GM11168 (cell line): ENCODE measurements at regions not wholly inside any gene's neighbourhood (a gene's known extent, or its start where the extent isn't known, plus 50 kb on each side); places are given as distances from the start of the nearest gene placed in this dataset.
"Not testable (repeated sequence)": the region's sequence is repeated elsewhere in the genome, so short reads cannot be mapped to it uniquely, and the experiment has no call there.

ENCODE experiments used
- in situ Hi-C: fragments of 300-500 bp; cut with MboI; formaldehyde crosslinking; loops from one replicate; pipeline ENCODE4 v1.12.0; 2022; ENCODE audit warnings: low sequenced_read_pairs; ENCODE audit not compliant: unreplicated experiment

DNA sequence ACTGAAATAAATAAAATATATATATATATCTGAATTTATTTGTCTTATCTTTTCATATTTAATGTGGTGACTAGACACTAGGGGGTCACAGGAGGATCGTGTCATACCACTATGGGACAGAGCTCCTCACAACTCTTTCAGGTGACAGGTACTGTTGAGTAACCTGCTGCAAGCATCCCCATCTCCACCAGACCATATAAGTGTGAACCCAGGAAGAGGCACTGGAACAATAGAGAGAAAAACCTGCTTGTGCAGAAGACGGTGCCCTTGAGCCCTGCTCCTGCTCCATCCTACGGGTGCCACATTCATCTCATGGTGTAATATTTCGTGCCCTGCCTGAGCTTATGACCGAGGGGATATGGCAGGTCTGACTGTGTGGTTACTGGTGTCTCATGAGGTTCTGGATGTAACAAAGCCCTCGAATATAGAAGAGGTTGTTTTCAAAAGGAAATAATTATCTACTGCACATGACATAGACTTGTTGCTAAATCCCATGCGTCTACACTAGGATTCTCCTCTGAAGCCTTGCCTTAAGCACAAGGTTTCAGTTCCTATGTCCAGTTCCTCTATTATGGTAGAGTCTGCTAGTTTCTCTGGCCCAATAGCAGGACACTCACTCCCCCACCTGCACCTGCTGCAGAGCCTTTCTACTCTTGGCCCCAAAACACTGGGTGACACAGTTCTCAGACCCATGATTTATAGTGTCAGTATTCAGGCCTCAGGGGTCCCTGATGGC, 70.4 kb downstream of the GGTLC2 start:
- in situ Hi-C loops, result no loop called here

DNA sequence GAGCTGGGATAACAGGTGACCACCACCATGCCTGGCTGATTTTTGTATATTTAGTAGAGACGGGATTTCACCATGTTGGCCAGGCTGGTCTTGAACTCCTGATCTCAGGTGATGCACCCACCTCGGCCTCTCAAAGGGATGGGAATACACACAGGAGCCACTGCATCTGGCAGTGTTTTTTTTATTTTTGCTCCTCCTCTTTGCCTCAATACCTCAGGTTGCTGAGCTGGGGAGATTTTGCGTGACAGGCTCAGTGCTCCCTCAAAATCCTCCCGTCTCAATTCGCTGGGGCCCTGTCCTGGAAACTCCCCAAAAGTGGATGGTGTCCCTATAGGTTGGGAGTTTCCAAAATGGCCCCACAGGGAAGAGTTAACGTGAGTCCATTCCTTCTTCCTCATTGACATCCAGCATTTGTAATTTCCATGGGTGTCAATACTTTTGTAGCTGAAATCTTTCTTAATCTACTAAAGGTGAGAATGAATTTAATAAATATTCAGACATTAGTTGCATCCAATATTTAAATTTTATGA, 71.8 kb downstream of the GGTLC2 start:
- in situ Hi-C loops, result no loop called here

DNA sequence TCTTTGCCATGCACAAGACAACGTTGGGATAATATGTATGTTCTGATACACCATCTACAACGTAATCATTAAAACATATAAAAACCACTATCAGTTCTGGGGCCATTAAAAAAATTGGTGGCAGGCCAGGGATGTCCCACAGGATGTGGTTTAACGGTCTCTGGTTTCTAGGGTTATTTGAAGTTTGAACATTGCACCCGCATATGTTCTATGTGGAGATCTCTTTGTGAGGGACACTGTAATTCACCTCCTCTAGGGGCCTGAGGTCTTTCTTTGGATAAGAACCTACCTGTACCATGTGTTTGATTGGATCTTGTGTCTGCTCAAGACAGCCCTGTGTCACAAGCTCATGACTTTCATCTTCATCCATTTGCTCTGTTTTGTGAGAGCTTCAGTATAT, 73.2 kb downstream of the GGTLC2 start:
- in situ Hi-C loops, result no loop called here

DNA sequence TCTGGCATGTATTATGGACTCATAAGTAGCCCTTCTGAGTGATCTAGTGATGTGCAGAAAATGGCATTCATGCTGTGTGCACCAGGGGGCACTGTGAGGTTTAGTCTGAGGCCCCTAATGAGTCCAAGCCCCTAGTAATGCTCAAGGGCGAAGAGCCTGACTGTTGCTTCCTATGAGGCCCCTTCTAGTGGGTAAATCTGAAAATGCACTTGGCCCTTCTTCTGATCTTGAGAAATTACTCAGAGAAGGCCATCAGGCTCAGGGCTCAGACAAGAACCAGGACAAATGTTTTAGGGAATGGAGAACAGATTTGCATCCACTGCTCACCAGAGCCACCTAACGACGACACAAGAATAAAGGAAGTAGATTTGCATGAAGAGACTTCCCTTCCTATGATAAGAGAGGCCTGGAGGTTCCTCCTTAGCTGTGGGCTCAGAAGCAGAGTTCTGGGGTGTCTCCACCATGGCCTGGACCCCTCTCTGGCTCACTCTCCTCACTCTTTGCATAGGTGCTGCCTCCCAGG, 75.8 kb downstream of the GGTLC2 start:
- in situ Hi-C loops, result no loop called here

DNA sequence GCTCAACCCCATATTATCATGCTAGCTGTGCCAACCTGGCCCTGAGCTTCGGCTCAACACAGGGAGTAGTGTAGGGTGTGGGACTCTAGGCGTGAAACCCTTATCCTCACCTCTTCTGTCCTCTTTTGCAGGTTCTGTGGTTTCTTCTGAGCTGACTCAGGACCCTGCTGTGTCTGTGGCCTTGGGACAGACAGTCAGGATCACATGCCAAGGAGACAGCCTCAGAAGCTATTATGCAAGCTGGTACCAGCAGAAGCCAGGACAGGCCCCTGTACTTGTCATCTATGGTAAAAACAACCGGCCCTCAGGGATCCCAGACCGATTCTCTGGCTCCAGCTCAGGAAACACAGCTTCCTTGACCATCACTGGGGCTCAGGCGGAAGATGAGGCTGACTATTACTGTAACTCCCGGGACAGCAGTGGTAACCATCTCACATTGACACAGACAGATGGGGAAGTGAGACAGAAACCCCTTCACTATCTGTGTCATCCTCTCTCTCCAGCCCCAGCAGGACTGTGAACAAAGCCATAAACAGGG, 76.4 kb downstream of the GGTLC2 start:
- in situ Hi-C loops, result no loop called here

DNA sequence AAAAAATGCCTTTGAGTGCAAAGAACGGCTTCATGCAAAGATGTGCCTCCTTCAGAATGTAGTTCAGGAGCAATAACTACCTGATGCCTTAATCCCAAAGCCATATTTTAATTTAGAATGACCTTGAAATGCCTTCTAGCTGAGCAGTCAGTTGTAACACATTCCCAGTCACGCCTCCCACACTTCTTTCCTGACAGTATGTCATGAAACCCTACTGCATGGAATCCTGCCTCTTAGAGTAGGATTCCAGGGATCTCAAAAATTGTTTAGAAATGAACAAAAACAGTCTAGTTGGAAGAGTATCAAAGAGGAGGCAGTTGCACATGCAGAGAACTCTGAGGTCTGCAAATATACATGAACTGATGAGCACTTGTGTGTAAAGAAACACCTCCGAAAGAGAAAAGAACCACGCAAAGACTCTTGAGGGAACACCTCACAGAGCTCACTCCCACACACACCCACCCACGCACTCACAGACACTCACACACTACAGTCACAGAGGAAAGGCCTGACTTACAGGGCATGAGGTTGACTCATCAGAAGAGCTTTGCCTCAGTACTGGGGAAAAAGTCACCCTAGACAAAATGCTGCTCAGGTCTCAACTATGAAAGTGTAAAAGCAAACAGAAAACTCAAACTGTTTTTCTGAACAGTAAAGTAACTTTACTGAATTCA, 77.4 kb downstream of the GGTLC2 start:
- in situ Hi-C loops, result no loop called here

DNA sequence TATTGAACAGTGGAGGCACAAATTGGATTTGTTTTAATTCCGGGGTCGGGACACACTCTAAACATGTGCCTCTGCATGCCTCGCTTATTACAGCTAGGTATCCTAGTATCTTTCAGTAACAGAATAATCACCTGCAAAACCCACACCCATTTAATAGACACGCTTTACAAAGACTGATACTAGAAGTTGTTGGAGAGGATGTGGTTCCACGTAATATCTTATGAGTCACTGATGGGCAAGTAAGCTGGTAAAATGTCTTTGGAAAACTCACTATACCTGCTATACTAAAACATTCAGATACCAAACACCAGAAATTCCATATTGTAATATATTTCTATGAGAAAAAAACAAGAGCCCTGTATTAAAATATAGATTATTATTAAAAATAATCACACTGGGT, 84.0 kb downstream of the GGTLC2 start:
- in situ Hi-C loops, result no loop called here

DNA sequence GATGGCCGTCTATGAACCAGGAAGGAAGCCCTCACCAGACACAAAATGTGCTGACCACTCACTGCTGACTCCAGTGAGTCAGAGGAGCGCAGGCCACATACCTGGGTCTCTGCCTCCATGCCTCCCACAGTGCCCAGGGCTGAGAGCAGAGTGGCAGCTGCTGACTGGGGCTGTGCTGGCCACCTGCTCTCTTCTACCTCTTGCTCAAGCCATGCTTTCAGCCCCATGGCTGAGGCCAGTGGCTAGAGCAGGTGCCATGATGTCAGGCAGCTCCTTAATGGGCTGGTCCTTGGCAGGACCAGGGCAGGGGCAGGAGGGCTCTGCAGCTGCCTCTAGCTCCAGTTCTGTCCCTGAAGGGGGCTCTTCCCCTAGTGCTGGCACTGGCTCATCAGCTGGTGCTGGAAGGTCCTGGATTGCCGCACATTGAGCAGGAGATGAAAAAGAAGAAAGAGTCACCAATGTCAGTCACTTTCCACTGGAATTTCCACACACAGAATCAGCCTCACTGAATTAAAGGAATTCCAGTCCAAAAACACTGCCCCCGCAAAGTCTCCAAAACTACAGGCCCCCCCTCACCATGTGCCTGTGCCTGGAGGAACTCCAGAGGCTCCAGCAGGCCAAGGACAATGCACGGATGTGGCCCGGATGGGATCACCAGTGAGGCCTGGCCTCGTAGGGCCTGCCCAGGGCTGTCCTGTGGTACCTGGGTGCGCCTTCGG, 86.4 kb downstream of the GGTLC2 start:
- in situ Hi-C loops, result no loop called here

DNA sequence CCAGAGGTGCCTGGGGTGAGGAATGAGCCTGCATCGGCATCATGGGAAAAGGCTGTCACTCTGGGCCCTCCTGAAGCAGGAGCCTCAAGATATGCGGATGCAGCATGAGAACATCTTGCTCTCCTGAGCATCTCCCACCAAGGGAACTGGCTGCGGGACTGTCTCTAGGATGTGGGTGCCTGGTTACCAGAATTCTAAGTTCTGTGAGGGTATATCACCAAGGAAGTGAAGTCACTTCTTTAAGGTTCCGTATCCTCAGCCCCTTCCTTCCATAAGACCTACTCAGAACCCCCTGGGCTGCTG, 86.9 kb downstream of the GGTLC2 start:
- in situ Hi-C loops, result no loop called here

DNA sequence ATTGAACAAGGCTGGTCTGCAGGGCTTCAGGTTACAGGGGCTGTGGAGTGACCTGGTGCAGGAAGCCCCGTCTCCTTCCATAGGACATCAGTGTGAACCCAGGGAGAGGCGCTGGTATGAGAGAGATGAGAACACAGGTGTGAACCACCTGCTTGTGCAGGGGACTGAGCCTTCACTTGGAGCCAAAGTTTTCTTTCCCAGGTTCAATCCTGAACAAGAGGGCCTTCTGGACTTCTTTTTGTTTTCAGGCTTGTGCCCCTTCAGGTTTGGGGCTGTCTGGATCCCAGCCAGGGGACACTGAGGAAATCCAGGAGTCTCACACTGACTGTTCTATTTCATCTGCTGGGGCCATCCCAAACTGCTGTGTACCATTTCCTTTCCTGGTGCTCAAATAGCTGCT, 88.6 kb downstream of the GGTLC2 start:
- in situ Hi-C loops, result not testable (repeated sequence)

DNA sequence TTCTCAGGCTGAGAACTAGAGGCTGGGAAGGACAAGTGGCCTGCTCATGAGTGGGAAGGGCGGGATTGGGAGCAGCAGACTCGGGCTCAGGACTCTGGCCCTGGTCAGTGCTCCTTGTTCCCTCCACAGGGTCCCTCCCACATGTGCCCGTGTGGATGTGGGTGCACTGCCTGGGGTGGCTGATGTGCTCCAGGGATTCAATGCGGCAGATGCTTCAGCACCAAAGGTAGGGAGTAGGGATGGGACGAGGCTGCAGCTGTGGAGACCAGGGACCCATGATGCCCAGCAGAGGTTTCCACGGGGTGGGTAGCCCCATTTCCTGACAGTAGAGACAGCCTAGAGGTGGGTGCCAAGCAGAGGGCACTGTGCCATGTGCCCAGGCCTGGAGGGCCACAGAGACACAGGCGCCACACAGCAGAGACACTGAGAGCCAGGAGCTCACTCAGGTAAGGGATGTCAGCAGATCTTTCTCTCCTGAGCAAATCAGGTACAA, 89.5 kb downstream of the GGTLC2 start:
- in situ Hi-C loops, result no loop called here

DNA sequence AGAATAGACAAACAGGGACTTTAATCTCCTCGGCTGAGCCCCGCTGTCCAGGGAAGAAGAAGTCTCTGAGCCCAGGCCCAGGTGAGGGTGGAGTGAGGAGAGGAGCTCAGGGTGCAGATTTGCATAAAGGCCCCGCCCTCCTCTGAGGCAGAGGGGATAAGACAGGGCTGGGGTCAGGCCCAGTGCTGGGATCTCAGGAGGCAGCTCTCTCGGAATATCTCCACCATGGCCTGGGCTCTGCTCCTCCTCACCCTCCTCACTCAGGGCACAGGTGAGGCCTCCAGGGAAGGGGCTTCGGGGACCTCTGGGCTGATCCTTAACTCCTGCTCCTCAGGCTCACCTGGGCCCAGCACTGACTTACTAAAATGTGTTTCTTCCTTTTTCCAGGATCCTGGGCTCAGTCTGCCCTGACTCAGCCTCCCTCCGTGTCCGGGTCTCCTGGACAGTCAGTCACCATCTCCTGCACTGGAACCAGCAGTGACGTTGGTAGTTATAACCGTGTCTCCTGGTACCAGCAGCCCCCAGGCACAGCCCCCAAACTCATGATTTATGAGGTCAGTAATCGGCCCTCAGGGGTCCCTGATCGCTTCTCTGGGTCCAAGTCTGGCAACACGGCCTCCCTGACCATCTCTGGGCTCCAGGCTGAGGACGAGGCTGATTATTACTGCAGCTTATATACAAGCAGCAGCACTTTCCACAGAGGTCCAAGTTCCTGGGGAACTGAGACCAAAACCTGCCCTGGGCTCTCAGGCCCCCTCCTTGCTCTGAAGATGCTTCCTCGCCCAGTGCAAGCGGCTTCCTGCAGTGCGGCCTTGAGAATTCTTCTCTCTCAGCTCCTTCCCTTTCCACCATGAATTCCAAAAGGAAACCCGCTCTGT, 90.2 kb downstream of the GGTLC2 start:
- in situ Hi-C loops, result not testable (repeated sequence)

DNA sequence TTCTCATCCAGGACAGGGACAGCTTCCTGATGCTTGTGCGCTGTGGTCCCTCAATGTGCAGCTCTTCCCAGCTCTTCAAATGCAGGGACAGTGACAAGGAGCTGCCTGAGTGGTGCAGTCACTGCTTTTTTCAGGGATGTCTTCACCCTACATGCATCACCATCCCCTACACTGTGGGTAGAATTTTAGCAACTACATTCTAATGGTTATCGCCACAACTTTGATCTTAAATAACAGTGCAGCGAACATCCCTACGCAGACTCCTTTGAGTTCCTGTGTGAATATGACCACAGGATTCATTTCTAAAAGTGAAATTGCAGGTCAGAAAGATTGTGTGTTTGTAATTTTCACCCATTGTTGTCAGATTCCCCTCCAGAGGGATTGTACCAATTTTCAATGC, 90.9 kb downstream of the GGTLC2 start:
- in situ Hi-C loops, result not testable (repeated sequence)

DNA sequence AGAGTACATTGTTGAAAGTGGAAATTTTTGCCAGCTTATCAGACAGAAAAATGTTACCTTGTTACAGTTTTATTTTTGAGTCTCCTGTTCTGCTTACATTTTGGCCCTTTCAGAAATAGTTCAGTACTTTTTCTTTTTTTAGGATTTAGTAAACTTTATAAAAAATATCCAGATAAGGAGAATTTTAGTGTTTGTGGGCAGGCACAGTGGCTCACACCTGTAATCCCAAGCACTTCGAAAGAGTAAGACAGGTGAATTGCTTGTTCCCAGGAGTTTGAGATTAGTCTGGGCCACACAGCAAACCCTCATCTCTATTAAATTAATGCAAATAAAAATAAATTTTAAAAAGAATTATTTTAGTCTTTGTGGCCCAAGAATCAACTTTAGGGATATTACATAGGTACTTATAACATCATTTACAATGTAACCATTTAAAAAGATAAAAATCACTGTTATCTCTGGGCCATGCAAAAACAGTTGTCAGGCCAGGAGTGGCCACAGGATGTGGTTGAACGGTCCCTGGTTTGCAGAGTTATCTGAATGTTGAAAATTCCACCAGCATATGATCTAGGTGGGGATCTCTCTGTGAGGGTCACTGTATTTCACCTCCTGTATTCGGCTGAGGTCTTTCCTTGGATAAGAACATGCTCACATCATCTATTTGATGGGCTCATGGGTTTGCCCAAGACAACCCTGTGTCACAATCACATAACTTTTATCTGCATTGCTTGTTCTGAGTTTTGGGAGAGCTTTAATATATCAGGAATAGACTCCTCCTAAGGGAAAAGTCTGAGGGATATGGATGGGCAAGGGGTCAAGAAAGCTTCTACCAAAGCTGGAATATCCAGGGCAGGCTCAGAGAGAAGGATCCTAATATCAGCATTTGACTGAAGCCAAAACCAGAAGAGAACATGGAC, 91.5 kb downstream of the GGTLC2 start:
- in situ Hi-C loops, result no loop called here

DNA sequence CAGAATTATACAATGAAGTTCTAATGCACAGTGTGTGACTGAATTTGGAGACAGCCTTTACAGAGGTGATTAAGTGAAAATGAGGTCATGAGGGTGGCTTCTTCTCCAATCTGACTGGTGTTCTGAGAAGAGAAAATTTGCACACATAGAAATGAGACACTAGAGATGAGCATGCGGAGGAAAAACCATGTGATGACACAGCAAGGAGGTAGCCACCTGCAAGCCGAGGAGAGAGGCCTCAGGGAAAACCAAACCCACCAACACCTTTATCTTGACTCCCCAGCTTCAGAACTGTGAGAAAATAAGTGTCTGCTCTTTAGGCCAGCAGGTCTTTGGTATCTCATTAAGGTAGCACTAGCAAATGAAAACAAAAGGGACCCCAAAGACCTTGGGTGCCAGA, 93.2 kb downstream of the GGTLC2 start:
- in situ Hi-C loops, result no loop called here

DNA sequence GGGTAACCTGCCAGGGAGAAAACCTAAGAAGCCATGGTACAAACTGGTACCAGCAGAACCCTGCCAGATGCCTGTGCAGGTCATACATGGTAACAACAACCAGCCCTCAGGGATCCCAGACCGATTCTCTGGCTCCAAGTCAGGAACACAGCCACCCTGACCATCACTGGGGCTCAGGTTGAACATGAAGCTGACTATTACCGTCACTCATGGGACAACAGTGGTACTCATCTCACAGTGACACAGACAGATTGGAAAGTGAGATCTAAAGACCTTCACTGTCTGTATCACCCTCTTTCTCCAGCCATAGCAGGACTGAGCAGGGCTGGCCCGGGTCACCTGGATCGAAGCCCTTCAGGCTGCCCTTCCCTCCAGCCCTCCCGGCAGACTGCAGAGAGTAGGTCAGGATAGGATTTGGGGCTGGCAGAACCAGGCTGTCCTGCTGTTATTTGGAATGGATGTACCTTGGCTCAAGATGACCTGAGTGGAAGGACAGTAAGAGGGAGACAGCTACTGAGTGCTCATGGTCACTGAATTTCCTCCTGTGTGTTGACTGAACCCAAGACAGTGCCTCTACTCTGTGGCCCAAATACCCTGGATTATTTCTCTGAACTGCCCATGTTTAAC, 94.7 kb downstream of the GGTLC2 start:
- in situ Hi-C loops, result no loop called here

DNA sequence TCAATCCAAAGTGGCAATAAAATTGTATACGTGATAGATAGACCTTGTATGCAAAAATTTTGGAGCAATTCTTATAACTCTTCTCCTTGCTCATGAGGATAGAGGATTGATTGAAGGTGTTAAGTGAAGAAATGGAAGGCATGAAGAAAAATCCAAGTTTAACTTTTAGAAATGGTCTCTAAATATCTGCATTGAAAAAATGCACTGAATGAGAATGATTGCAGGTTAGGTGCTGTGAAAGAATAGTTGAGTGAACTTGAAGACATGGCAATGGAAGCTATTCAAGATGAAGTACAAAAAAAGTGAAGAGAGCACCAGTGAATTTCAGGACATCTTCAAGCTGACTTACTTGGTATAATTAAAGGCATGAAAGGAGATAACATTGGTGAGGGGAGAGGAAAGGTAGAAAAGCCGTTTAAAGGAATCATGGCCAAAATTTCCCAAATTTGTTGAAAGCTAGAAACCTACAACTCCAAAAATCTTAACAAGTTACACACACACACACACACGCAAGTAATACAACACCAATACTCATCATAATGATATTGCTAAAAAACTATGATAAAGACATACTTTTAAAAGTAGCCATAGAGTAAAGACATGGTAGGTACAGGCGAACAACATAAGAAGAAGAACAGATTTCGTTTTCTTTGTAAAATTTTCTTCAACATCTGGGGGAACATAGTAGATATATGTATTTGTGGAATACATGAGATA, 96.3 kb downstream of the GGTLC2 start:
- in situ Hi-C loops, result no loop called here

DNA sequence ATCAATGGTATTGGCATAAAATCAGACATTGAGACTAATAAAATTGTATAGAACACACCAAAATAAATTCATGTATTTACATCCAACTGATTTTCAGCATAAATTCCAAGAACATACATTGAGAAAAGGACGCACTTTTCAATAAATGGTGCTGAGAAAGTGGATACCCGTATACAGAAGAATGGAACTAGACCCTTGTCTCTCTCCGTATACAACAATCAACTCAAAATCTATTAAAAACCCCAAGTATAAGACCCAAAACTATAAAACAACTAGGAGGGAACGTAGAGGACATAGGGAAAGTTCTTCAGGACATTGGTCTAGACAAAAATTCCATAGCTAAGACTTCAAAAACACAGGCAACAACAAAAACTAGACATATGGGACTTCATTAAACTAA, 97.4 kb downstream of the GGTLC2 start:
- in situ Hi-C loops, result no loop called here
